NCI-H748 (cell line): ENCODE measurements at regions not wholly inside any gene's neighbourhood (a gene's known extent, or its start where the extent isn't known, plus 50 kb on each side); places are given as distances from the start of the nearest gene placed in this dataset.
A peak's percentile ranks its signal among the peaks of the same experiment; 100 is the strongest.

Source experiments
- DNase-seq: peaks from one replicate; lab custom pipeline; 2025; ENCODE audit not compliant: unreplicated experiment; lab: John Stamatoyannopoulos, UW

GRCh38 chr20:6942266-6942665 is 174.8 kb downstream of the BMP2 start:
- no peak for DNase-seq

- no peak for DNase-seq
Measured at GRCh38 chr20:6944292-6944691, 176.8 kb downstream of the BMP2 start.

GRCh38 chr20:6953611-6954010 is 186.1 kb downstream of the BMP2 start:
- DNase-seq: no peak

GRCh38 chr20:6954219-6954618 is 186.7 kb downstream of the BMP2 start:
- peak; percentile 79 for DNase-seq

GRCh38 chr20:6956056-6956455 is 188.6 kb downstream of the BMP2 start:
- no peak for DNase-seq

- DNase-seq: no peak
Measured at GRCh38 chr20:6956574-6956973, 189.1 kb downstream of the BMP2 start.

GRCh38 chr20:6959900-6960312 is 192.4 kb downstream of the BMP2 start:
- no peak for DNase-seq

GRCh38 chr20:6966721-6967120 is 199.2 kb downstream of the BMP2 start:
- DNase-seq: no peak

- no peak for DNase-seq
Measured at GRCh38 chr20:6974838-6975237, 207.4 kb downstream of the BMP2 start.

GRCh38 chr20:6975311-6975710 is 207.8 kb downstream of the BMP2 start:
- DNase-seq: no peak

GRCh38 chr20:6976106-6976900 is 208.8 kb downstream of the BMP2 start:
- no peak for DNase-seq

GRCh38 chr20:6979621-6980020 is 212.1 kb downstream of the BMP2 start:
- DNase-seq: no peak

- DNase-seq: no peak
Measured at GRCh38 chr20:6993011-6993410, 225.5 kb downstream of the BMP2 start.

GRCh38 chr20:6993511-6993910 is 226.0 kb downstream of the BMP2 start:
- no peak for DNase-seq

GRCh38 chr20:6994452-6994851 is 227.0 kb downstream of the BMP2 start:
- DNase-seq: no peak

GRCh38 chr20:6998909-6999308 is 231.4 kb downstream of the BMP2 start:
- no peak for DNase-seq

GRCh38 chr20:6999381-6999780 is 231.9 kb downstream of the BMP2 start:
- DNase-seq: peak; percentile 32

GRCh38 chr20:7003598-7003997 is 236.1 kb downstream of the BMP2 start:
- DNase-seq: no peak

GRCh38 chr20:7004801-7005200 is 237.3 kb downstream of the BMP2 start:
- no peak for DNase-seq

- DNase-seq: no peak
Measured at GRCh38 chr20:7010527-7010926, 243.0 kb downstream of the BMP2 start.

- DNase-seq: peak; percentile 83
Measured at GRCh38 chr20:7015257-7015656, 247.8 kb downstream of the BMP2 start.

GRCh38 chr20:7022597-7022996 is 255.1 kb downstream of the BMP2 start:
- no peak for DNase-seq

- DNase-seq: no peak
Measured at GRCh38 chr20:7025635-7026034, 258.1 kb downstream of the BMP2 start.
